Ishikawa (cell line): ENCODE measurements at regions not wholly inside any gene's neighbourhood (a gene's known extent, or its start where the extent isn't known, plus 50 kb on each side); places are given as distances from the start of the nearest gene placed in this dataset.

Source experiments
- CEBPB ChIP-seq: IDR thresholded peaks from 2 replicates; pipeline ENCODE4 v1.6.1; 2012
- CREB1 ChIP-seq: IDR thresholded peaks from 2 replicates; pipeline ENCODE4 v1.6.1; 2012; ENCODE audit warnings: low read depth
- EGR1 ChIP-seq: IDR thresholded peaks from 2 replicates; pipeline ENCODE4 v1.6.1; 2012
- EP300 ChIP-seq: IDR thresholded peaks from 2 replicates; pipeline ENCODE4 v1.6.1; 2012; ENCODE audit warnings: borderline replicate concordance
- FOXM1 ChIP-seq: IDR thresholded peaks from 2 replicates; pipeline ENCODE4 v1.6.1; 2012; ENCODE audit warnings: low read depth, borderline replicate concordance
- NFIC ChIP-seq: IDR thresholded peaks from 2 replicates; pipeline ENCODE4 v1.6.1; 2012
- RAD21 ChIP-seq: IDR thresholded peaks from 2 replicates; pipeline ENCODE4 v1.6.1; 2012; ENCODE audit warnings: low read depth
- TAF1 ChIP-seq: IDR thresholded peaks from 2 replicates; pipeline ENCODE4 v1.6.1; 2012; ENCODE audit warnings: low read depth, mild to moderate bottlenecking
- TCF12 ChIP-seq: IDR thresholded peaks from 2 replicates; pipeline ENCODE4 v1.6.1; 2012; ENCODE audit warnings: low read depth
- TEAD4 ChIP-seq: IDR thresholded peaks from 2 replicates; pipeline ENCODE4 v1.6.1; 2012
- YY1 ChIP-seq: IDR thresholded peaks from 2 replicates; pipeline ENCODE4 v1.6.1; 2012; ENCODE audit warnings: low read depth
- ZBTB7A ChIP-seq: IDR thresholded peaks from 2 replicates; pipeline ENCODE4 v1.6.1; 2012; ENCODE audit warnings: low read depth
- TF ChIP-seq, protein P1 (sequence below): IDR thresholded peaks from 2 replicates; pipeline ENCODE4 v1.6.1; 2012
- TF ChIP-seq, protein P2 (sequence below): IDR thresholded peaks from 2 replicates; pipeline ENCODE4 v1.6.1; 2012; ENCODE audit warnings: low read depth, mild to moderate bottlenecking
- TF ChIP-seq, protein P3 (sequence below): IDR thresholded peaks from 2 replicates; pipeline ENCODE4 v1.6.1; 2012

DNA sequence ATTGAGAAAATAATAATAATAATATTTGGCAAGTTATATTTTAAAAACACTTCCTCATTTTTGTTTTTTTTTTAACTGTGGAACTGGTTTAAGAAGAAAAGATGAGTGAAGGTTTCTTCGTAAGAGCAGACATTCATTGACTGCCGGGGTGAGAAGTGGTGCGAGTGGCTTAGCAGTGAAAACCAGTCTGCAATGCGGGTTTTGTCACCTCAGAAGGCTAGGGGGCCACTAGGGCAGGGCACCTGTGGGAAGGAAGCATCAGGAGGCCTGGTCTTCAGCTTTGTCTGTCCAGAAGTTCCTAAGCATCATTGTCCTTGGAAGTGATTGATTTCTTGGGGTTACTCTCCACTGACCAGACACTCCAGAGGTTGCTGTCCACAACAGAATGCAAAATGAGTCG lies 339.2 kb downstream of the ZNF326 start:
- TF ChIP-seq FOXM1 = no peak
- TF ChIP-seq EP300 = no peak
- no peak for TF ChIP-seq YY1
- TF ChIP-seq TAF1 = no peak
- no peak for TF ChIP-seq CEBPB
- no peak for TF ChIP-seq NFIC
- TF ChIP-seq, protein P1, sequence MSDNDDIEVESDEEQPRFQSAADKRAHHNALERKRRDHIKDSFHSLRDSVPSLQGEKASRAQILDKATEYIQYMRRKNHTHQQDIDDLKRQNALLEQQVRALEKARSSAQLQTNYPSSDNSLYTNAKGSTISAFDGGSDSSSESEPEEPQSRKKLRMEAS = no peak
- TF ChIP-seq CREB1 = no peak
- TF ChIP-seq, protein P2, sequence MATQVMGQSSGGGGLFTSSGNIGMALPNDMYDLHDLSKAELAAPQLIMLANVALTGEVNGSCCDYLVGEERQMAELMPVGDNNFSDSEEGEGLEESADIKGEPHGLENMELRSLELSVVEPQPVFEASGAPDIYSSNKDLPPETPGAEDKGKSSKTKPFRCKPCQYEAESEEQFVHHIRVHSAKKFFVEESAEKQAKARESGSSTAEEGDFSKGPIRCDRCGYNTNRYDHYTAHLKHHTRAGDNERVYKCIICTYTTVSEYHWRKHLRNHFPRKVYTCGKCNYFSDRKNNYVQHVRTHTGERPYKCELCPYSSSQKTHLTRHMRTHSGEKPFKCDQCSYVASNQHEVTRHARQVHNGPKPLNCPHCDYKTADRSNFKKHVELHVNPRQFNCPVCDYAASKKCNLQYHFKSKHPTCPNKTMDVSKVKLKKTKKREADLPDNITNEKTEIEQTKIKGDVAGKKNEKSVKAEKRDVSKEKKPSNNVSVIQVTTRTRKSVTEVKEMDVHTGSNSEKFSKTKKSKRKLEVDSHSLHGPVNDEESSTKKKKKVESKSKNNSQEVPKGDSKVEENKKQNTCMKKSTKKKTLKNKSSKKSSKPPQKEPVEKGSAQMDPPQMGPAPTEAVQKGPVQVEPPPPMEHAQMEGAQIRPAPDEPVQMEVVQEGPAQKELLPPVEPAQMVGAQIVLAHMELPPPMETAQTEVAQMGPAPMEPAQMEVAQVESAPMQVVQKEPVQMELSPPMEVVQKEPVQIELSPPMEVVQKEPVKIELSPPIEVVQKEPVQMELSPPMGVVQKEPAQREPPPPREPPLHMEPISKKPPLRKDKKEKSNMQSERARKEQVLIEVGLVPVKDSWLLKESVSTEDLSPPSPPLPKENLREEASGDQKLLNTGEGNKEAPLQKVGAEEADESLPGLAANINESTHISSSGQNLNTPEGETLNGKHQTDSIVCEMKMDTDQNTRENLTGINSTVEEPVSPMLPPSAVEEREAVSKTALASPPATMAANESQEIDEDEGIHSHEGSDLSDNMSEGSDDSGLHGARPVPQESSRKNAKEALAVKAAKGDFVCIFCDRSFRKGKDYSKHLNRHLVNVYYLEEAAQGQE = no peak
- no peak for TF ChIP-seq TCF12
- no peak for TF ChIP-seq ZBTB7A
- no peak for TF ChIP-seq RAD21

DNA sequence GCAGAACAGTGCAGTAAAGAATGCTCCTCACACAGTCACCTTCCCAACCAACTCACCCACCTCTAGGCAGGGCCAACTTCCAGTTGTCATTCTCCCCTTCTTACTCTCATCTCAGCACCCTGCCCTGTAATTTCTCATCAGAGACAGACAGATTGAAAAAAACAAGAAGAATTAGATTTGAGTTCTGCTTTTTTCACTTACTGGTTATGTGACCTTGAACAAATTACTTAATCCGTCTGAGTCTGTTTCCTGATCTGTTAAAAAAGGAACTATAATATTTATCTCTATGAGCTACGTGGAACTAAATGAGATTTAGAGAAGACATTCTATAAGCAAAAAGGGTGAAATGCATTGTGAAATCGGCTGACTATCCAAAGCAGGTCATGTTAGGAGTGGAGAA lies 330.3 kb downstream of the ZNF326 start:
- TF ChIP-seq, protein P1 = no peak
- TF ChIP-seq EGR1 = no peak
- no peak for TF ChIP-seq TCF12
- no peak for TF ChIP-seq NFIC
- TF ChIP-seq CEBPB = no peak
- no peak for TF ChIP-seq YY1
- TF ChIP-seq EP300 = no peak

DNA sequence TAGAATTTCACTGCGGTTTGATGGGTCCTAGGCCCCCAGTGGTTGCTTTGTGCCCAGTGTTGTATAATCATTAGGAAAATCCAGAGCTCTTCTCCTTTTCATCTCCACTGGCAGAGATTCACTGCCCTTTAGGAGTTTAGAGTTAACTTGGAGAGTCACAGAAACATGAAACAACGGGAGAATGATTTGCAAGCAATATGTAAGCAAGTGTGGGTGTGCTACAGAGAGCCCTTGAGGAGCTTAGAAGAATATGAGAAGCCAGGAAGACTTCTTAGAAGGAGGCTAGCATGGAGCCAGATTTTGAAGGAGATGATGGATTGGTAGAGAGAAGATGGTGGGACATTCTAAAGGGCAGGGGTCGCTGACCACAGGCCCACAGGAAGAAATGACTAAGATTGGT lies 327.3 kb downstream of the ZNF326 start:
- TF ChIP-seq, protein P1 = no peak
- no peak for TF ChIP-seq TCF12

DNA sequence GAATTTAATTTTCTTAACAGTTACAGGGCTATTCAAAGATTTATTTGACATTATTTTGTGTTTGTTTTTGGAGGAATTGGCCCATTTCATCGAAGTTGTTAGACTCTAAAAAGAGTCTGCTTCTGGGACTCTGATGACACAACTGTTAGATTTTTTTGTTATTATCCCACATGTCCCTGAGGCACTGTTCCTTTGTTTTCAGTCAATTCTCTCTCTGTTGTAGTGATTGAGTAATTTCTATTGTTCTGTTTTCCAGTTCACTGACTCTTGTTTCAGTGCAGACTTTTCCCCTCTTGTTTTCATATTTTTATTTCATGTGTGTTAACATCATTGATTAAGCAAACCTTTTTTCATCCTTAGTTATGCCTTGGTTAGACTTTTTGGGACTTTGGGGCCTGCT lies 325.0 kb downstream of the ZNF326 start:
- TF ChIP-seq CREB1 (no peak), TEAD4 (no peak), CEBPB (no peak), EGR1 (no peak), FOXM1 (no peak), RAD21 (no peak), NFIC (no peak), ZBTB7A (no peak), TAF1 (no peak)
- TF ChIP-seq, protein P3, sequence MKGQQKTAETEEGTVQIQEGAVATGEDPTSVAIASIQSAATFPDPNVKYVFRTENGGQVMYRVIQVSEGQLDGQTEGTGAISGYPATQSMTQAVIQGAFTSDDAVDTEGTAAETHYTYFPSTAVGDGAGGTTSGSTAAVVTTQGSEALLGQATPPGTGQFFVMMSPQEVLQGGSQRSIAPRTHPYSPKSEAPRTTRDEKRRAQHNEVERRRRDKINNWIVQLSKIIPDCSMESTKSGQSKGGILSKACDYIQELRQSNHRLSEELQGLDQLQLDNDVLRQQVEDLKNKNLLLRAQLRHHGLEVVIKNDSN = no peak
- TF ChIP-seq, protein P2 = no peak

DNA sequence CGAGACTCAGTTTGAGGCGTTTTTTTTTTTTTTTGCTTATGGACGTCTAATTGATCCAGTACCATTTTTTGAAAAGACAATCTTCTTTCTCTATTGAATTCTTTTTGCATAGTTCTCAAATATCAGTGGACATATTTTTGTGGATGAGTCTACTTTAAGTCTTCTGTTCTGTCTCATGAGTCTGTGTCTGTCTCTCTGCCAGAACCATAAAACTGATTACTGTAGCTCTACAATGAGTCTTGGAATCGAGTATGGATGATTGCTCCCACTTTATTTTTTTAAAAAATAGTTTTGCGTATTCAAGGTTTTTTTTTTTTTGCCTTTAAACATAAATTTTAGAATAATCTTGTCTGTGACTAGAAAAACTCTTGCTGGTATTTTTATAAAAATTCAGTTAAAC lies 323.5 kb downstream of the ZNF326 start:
- no peak for TF ChIP-seq EP300
- TF ChIP-seq, protein P3 = no peak
- no peak for TF ChIP-seq TEAD4
- TF ChIP-seq TAF1 = no peak
- no peak for TF ChIP-seq NFIC
- no peak for TF ChIP-seq FOXM1
- TF ChIP-seq CEBPB = no peak
- TF ChIP-seq ZBTB7A = no peak
- TF ChIP-seq YY1 = no peak
- no peak for TF ChIP-seq TCF12
- TF ChIP-seq, protein P1 = no peak
- TF ChIP-seq RAD21 = no peak
- TF ChIP-seq CREB1 = no peak
- no peak for TF ChIP-seq EGR1
- TF ChIP-seq, protein P2 = no peak
